A172 (cell line): ENCODE measurements at regions not wholly inside any gene's neighbourhood (a gene's known extent, or its start where the extent isn't known, plus 50 kb on each side); places are given as distances from the start of the nearest gene placed in this dataset.

Experiments
- DNase-seq: peaks from one replicate; pipeline ENCODE4 v3.0.0-alpha.2; 2015; ENCODE audit warnings: low spot score

DNA sequence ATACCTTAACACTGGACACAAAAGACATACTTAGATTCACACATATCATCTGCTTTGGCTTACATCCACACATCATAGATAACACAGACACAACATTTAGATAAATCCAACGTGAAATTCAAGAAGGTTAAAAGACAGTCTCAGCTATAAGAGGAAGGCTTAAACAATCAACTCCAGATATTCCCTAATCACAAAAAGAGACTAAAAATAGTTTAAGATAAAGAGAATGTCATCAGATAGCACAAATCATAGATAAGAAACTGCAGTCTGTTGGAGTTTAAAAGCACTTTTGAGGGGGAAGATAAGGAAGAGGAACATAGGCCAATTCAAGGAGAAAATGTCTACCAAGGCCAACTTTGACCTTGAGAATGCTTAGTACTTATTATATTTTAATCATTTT lies 504.8 kb downstream of the JRKL start:
- DNase-seq = no peak

DNA sequence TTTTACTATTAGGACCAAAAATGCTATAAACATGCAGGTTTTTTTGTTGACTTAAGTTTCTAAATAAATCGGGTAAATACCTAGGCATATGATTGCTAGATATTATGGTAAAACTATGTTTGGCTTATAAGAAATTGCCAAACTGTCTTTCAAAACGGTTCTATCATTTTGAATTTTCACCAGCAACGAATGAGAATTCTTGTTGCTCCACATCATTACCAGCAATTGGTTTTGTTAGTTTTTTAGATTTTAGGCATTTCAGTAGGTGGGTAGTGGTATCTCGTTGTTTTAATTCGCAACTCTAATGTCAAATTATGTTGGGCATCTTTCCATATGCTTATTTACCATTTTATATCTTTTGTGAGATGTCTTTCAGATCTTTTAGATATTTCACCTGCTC lies 510.2 kb downstream of the JRKL start:
- no peak for DNase-seq

- DNase-seq = peak; percentile 66
Measured at GRCh38 chr11:96905143-96905542, 515.3 kb downstream of the JRKL start.

DNA sequence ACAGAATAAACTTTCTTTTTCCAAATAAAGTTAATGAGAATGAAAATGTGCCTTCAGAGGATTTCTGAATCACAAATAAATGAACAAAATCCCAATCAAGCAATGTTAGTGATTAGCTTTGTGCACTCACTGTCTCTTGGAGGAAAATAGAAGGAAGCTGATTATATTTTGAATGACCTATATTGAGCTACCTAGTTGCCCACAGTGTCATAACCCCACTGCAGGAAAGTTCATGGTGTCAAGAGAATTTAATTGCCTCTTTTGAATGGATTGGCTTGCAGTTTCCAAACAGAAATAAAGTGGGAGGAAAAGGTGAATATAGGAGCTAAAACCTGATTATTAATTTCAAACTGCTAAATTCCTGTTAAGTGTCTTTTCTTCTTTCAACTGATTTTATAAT lies 515.9 kb downstream of the JRKL start:
- DNase-seq = no peak

DNA sequence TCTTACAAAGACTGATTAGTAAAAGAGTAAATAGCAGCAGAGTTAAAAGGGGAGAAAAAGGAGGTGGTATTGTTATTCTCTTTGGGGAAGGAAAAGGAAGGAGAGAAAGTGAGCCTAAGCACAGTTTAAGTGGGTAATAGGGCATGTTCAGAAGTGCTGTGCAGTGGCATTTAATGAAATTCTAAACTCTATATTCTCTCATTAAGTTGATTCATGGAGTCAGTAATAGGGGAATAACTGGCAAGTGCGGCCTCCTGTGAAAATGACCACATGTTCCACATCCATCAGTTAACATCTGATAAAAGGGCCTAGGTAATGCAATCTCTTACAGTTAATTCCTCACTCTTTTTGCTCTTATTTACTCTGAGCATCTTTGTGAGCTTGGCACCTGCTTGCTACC lies 516.7 kb downstream of the JRKL start:
- DNase-seq = no peak

DNA sequence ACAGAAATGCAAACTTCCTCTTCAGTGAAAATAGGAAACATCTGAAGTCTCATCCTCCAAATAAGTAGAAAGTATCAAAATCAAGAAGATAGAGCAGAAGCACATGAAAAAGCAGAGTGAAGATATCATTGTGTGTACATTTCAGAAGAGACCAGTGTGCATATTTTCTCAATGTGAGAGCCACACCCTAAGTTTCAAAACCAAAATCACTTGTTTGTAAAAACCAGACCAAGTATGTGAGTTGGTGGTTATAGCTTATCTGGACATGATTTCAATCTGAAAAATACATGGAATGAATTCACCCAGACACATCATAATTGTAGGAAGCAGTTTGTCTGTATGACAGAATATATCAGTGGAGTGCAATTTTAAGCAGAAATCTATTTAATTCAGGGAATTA lies 536.0 kb downstream of the JRKL start:
- DNase-seq = no peak

- DNase-seq = no peak
Measured at GRCh38 chr11:96940227-96940626, 550.4 kb downstream of the JRKL start.

GRCh38 chr11:96942855-96943254 lies 553.0 kb downstream of the JRKL start:
- DNase-seq = no peak

DNA sequence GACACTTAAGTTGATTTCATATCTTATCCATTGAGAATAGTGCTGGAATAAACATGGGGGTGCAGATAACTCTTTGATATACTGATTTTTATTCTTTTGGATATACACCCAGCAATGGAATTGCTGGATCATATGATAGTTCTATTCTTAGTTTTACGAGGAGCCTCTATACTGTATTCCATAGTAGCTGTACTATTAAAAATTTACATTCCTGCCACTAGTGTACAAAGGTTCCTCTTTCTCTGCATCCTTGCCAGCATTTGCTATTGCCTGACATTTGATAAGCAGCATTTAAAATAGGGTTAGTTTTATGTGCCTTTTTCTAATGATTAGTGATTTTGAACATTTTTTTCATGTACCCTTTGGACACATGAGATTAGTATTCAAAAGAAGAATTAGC lies 554.2 kb downstream of the JRKL start:
- DNase-seq = no peak

GRCh38 chr11:96948066-96948465 lies 558.3 kb downstream of the JRKL start:
- no peak for DNase-seq

- DNase-seq = no peak
Measured at GRCh38 chr11:96949464-96949863, 559.7 kb downstream of the JRKL start.

- no peak for DNase-seq
Measured at GRCh38 chr11:96954587-96955242, 564.9 kb downstream of the JRKL start.

GRCh38 chr11:96960476-96960875 lies 570.7 kb downstream of the JRKL start:
- no peak for DNase-seq

- DNase-seq = no peak
Measured at GRCh38 chr11:96960926-96961325, 571.1 kb downstream of the JRKL start.

- DNase-seq = no peak
Measured at GRCh38 chr11:96961931-96962330, 572.1 kb downstream of the JRKL start.

- DNase-seq = no peak
Measured at GRCh38 chr11:96963375-96963774, 573.6 kb downstream of the JRKL start.

GRCh38 chr11:96964661-96965060 lies 574.8 kb downstream of the JRKL start:
- DNase-seq = no peak

- no peak for DNase-seq
Measured at GRCh38 chr11:96967616-96968015, 577.8 kb downstream of the JRKL start.

DNA sequence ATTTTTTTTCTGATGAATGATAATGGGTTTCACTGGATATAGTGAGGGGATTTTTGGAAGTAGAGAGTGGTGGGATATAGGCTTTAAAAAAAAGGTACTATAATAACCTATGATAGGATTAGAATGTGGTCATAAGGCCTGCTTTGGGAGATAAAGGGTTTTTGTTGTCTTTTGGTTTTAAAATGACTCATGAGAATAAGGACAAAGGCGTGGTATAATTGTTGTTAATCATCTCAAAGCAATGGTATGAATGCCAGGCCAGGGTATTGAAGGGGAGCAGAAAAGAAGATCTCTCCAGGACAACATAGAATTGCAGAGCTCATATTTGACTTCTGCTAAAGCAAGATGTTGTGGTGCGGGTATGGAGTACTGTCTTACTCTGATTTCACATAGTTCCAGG lies 579.4 kb downstream of the JRKL start:
- peak; percentile 23 for DNase-seq

- no peak for DNase-seq
Measured at GRCh38 chr11:96978751-96979150, 588.9 kb downstream of the JRKL start.

DNA sequence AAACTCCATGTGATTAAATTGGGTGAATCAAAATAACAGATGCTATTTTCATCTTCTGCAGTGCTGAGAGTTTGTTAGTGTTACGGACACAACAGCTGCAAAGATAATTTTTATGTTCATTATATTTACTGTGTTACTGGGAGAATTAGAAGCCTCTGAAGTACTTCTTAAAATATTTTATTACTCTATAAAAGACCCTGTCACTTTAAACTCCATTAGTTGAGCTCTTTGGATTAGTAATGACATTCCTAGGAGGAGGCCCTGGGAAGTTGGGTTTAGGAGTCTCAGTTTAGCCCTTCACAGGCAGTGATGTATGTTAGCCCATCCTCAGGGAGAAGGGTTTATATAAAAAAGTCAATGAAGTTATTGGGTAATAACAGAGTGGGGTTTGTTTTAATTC lies 596.7 kb downstream of the JRKL start:
- no peak for DNase-seq

- DNase-seq = no peak
Measured at GRCh38 chr11:96990914-96991313, 601.1 kb downstream of the JRKL start.

DNA sequence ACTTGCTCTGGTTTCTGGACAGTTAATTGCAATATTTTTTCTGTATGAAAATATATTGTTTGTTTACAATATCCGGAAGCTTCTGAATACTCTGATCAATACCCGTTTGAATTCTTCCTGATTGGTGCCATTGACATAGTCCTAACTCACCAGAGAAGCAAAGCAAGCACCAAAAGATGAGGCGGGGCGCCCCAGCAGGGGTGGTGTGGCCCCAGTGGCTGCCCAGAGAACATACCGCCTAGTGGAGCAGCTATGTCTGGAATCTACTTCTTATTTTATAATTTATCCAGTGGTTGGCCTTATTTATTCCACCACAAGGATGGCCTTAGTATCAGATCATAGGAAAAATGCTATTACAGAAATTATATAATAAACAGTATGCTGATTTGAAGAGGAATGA lies 610.7 kb downstream of the JRKL start:
- DNase-seq = no peak

DNA sequence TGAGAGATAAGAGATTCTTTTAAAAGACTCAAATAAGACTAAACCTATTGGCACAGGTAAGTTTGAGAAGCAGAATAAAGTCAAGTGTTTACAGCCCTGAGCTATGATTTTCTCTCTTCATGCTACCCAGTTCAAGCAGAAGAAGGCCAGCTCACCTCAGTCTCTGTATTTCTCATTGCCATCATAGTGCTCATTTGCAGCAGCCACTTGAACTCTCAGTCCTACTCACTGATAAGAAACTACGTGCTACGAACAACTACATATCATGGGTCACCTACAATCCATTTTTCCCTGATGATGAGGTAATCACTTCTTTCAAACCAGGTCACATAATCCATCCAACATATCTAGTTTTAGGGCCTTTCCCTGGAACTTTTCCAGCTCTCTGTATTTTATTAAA lies 617.5 kb downstream of the JRKL start:
- no peak for DNase-seq

GRCh38 chr11:97009613-97010012 lies 619.8 kb downstream of the JRKL start:
- DNase-seq = no peak
